ENCODE measurements at regions not wholly inside any gene's neighbourhood (a gene's known extent, or its start where the extent isn't known, plus 50 kb on each side); places are given as distances from the start of the nearest gene placed in this dataset.

DNA sequence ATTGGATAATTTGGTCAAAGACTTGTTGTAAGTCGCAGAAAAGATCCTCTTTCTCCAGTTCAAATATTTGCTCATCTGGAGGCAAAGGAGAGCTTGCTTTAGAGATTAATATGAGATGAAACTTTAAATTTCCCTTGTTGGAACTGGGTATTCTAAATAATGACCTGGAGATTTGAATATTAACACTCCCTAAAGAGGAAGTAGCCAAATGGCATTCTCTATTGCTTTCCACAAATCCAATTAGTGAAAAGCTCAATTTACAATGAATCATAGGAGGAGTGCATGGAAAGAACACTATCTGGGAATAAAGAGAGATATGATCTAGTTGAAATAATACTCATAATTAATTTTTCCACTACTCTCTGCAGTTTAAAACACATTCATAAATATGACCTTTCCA is 641.6 kb upstream of the TENM4 start:
- DNase-seq: no peak

DNA sequence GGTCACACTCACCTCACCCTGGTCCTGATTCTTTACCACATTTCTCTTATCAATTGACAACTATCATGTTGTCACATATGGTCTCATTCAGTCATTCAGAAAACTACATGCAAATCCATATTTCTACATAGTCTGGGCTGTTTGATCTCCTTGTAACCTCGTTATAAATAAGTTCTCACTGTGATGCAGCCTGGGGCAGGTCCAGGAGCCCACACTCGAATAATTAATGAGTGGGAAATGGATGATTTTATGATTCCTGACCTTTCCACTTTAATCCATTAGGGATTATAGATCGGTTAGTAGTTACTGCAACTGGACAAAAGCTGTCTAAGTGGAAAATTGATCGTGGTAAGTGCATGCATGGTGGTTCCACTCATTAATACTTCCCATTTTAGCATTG is 636.3 kb upstream of the TENM4 start:
- DNase-seq: no peak

GRCh38 chr11:80074837-80075236 is 634.0 kb upstream of the TENM4 start:
- no peak for DNase-seq

DNA sequence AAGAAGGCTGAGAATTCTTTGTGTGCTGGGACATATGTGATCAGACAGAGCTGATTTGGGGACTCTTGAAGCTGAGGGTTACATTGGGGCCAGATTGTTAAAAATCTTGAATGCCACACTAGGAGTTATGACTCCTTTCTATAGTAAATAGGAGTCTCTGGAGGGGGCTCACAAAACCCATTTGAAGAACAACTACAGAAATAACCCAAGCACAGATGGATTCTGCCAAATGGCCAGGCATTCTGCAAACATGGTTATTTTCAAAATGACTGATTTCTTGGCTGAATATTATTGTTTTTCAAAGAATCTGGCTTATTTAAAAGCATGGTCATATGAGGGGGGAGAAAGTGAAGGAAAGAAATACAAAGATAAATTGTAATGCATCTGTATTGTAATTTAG is 625.5 kb upstream of the TENM4 start:
- DNase-seq: no peak

DNA sequence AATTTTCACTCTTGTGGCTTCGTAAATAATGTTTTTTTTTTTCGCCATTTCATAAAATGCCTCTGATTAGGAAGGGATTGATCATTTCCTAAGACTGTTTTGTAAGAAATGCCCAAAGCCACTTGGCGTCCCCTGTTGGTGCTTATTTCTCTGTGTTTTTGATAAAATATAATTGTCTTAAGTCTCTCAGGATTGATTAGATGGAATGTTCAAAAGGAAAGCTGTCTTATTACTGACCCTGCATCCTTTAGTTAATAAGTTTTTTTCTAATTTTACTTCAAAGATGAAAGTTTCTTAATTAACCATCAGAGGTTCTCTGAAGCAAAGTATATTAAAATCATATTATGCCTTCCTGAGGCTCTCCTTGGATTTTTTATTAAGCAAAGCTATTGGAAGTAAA is 624.3 kb upstream of the TENM4 start:
- DNase-seq: no peak

DNA sequence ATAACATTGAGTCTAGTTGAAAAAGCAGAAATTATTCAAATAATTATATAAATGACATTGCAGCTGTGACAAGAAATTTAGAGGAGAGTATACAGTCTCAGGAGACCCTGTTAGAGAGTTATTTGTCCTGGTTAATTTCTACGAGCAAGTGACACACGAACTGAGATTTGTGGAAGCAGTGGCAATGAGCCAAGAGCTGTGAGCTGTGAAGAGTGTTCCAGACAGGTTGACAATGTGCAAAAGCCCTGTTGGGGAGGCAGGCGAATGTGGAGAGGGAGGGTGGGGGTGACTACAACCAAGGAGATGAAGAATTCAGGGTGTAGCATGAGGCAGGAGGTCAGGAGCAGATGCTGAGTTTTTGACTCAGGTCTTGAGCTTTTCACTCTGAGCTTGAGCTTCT is 620.2 kb upstream of the TENM4 start:
- no peak for DNase-seq

- no peak for DNase-seq
Observed at GRCh38 chr11:80054582-80055165, 613.8 kb upstream of the TENM4 start.

DNA sequence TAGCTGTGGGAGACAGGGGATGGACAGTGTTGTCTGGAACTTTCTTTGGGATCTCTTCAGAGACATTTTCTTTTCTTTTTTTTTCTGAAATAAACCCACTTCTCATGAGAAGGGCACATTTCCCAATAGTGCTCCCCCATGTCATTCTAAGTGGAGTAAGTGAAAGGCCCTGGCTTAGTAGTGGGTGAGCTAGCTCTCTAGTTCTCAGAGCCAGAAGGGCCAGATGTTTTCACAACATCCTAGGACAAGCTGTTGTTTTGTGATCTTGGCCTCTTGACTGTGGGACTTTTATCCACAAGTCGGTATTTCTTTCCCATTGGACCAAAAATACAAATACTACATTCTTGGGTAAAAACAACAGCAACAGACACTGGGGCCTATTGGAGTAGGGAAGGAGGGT is 607.7 kb upstream of the TENM4 start:
- DNase-seq: no peak

DNA sequence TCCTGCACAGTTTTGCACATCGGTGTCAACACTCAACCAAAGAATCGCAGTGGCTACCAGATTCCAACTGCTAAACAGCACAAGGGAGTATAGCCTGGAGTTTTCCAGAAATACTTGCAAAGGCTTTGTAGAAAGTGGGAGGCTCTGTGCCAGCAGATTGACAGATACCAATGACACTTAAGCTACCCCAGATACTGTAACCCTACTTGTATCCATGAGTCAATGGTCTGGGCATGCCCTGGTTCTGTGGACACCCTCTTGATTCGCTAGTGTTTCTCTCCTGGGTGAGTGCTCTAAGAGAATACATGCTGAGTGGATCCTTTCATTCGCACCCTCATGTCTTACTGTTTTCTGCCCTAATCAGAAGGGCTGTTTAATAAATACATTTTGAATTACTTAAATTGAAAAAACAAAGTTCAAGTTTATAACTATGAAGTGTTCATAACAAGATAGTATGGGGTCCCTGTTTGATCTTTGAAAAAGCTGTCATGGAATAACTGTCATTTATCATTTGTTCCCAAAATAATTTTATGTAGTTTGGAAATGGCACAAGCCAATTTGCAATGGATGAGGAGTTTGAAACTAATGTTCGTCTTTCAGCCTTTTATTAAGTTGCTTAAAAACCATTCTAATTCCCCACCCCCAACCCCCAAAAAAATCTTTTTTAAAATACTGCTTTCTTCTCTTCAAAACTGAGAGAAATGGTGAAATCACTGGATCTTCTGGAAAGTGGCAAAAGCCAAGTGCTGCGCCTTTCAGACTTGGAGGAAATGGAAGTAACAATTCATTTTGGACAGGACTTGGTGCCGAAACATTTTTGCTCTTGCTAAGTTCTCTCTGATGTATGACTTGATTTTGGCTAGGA is 600.5 kb upstream of the TENM4 start:
- no peak for DNase-seq

DNA sequence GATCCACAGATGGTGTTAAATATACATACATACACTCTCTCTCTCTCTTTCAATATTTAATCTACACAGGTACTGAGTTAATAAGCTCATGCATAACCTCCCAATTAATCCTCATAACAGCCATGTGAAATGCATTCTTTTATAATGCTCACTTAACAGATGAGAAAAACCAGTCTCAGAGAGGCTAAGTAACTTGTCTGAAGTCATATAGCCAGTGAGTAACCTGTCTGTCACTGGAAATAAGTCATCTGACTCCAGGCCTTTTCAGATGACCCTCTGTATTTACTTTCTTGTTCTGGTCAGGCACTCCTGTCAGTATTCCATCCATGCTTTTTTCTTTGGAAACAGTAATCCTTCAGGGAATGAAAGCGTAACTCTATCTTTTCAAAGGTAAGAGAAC is 594.0 kb upstream of the TENM4 start:
- no peak for DNase-seq

- DNase-seq: no peak
Observed at GRCh38 chr11:80031014-80031600, 590.3 kb upstream of the TENM4 start.

DNA sequence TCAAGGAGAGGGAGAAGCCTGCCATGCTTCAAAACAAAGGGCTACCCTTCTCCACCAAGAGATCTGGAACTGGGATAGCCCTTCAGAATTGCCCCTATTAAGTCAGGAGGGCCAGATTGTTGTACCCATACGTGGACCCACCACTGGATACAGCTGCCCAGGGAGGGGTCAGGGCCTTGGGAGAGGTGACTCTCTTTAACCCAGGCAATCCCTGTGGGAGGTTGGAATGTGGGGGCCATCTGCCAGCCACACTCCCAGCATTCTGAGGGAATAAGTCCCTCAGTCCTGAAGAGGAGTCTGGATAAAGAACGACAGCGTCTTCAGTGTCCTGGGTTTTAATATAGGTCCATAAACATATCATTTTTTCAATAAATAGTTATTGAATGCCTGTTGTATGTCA is 588.2 kb upstream of the TENM4 start:
- no peak for DNase-seq

DNA sequence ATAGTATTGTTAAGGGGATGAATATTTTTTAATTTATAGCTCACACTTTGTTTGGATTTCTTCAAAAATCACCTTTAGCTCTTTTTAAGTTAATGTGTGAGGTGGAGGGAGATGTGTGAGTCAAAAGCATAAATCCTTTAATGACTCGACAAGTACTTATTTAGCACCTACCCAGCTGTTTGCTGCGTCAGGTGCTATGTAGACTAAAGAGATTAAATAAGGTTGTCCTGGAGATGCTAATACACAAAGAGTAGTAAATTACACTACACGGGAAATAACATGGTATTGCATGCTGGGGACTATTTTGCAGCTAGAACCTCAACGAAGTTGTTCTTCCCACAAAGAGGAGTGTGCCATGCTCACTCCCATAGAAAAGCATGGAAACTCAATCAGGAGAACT is 583.3 kb upstream of the TENM4 start:
- no peak for DNase-seq

DNA sequence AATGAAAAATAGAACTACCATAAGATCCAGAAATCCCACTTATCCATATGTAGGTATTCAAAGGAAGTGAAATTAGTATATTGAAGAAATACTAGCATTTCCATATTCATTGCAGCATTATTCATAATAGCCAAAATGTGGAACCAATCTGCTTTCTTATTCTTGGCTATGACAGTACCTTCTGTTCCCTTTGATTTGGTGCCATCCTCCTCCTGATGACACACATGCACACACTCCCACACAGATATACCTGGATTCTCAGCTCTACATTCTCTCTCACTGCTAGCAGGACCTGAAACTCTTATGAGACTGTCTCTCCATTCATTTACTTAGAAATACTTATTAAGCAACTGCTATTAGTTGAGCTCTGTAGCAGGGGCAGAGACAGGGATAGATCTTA is 582.6 kb upstream of the TENM4 start:
- no peak for DNase-seq

- DNase-seq: no peak
Observed at GRCh38 chr11:80010536-80010935, 569.7 kb upstream of the TENM4 start.

- no peak for DNase-seq
Observed at GRCh38 chr11:80009081-80009480, 568.3 kb upstream of the TENM4 start.

- DNase-seq: no peak
Observed at GRCh38 chr11:80007616-80008015, 566.8 kb upstream of the TENM4 start.

DNA sequence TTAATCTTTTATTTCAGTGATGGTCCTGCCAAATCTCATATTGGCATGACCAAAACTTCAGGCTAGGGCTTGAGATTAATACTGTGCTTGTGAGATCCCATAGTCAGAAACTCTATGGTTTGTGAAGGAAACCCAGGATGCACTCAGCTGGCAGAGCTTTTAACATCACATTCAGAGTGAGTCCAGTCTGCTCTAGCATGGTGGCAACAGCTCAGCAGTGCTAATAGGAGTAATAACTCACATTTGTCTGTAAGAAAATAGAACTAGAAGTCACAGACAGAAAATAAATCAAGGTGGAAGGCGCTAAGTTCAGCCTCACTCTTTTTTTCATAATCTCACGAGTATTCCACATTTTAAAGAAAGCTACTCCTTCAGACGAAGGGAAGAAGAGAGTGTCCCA is 549.3 kb upstream of the TENM4 start:
- no peak for DNase-seq

- no peak for DNase-seq
Observed at GRCh38 chr11:79982185-79982584, 541.4 kb upstream of the TENM4 start.

- DNase-seq: no peak
Observed at GRCh38 chr11:79980916-79981315, 540.1 kb upstream of the TENM4 start.

DNA sequence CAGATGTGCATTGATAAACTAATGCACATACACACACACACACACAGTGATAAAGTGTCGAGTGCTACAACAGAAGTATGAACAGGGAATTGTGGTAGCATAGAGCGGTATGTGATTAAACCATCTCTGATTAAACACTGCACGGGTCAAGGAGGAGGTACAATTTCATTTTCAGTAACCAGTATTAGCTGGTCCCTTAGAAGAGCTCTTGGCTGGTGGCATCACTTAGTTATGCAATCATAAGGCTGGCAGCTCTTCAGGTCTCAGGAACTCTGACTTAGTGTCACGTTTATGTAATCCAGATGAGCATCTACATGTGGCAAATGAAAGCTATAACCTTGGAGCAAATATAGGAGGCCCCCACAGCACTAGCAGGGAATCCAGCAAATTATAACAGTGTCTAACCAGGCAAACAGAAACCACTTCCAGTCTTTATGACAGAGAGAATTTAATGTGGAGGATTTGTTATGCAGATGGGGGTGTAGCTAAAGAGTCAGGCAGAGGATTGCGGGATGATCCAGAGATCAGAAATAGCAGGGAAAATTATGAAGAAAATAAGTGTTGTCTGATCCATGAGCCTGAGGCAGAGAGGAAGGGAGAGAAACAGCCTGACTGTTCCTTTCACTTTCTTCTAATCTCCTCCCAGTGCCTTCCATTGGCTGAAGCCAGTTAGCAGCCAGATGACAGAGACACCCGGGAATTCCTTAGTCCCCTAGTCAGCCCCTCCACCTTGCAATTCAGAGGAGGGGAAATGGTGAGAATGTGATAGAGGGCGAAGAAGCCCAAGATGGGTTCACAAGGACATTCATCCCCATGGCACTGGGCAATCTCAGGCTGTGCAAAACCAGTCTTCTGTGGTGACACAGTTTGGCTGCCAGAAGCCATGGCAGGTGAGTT is 533.1 kb upstream of the TENM4 start:
- no peak for DNase-seq

DNA sequence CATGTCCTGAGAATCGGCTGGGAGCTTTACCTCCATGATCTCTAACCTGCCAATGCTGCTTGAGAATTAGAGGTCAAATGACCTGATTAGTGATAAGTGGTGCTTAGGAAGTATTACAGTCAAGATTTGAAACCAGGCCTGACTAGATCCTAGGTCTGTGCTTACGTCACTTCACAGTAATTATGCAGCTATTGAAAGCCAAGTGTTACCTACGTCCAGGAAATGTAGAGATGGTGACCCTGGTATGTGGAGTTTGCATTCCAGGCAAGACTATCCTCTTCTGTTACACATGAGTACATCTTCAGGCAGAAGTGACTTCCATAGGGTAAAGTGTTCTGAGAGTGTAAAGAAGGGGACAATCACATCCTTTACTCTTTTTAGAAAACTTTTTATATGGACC is 530.4 kb upstream of the TENM4 start:
- no peak for DNase-seq

DNA sequence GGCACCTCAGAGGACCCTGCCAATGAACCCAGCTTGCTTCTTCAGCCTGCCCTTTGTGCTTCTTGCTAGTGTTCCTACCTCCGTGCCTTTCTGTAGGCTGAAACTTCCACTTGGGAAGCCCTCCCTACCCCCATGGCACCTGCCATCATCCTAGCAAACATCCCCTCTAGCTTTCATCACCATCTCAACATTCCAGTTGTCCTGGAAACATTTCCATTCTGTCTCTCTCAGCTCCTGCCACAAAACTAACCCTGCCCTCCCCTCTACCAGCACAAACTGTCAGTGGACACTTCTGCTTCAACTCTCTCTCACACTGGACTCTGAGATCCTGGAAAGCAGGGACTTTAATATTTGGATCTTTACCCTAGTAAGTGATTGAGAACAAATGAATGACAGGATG is 525.8 kb upstream of the TENM4 start:
- DNase-seq: no peak

All from midbrain (tissue), 1 donor.